ENCODE measurements at regions not wholly inside any gene's neighbourhood (a gene's known extent, or its start where the extent isn't known, plus 50 kb on each side); places are given as distances from the start of the nearest gene placed in this dataset.

DNA sequence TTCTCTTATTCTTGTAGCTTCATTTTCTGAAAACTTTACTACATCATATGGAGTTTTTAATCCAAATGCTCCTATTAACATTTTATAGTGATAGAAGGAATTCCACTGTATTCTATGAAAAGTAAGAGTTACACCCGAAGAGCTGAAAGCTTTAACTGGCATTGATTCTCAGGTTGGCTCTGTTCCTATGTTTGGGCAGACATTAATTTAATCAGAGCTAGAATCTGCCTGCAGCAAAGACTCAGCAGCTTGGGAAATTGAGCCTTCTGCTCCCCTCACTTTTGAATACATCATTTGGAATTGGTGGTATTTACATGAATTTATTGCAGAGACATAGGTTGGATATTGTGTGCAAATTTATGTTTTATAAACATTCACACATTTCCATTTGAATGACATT, 1494.7 kb downstream of the CDH8 start (continued):
- TF ChIP-seq, protein P1, sequence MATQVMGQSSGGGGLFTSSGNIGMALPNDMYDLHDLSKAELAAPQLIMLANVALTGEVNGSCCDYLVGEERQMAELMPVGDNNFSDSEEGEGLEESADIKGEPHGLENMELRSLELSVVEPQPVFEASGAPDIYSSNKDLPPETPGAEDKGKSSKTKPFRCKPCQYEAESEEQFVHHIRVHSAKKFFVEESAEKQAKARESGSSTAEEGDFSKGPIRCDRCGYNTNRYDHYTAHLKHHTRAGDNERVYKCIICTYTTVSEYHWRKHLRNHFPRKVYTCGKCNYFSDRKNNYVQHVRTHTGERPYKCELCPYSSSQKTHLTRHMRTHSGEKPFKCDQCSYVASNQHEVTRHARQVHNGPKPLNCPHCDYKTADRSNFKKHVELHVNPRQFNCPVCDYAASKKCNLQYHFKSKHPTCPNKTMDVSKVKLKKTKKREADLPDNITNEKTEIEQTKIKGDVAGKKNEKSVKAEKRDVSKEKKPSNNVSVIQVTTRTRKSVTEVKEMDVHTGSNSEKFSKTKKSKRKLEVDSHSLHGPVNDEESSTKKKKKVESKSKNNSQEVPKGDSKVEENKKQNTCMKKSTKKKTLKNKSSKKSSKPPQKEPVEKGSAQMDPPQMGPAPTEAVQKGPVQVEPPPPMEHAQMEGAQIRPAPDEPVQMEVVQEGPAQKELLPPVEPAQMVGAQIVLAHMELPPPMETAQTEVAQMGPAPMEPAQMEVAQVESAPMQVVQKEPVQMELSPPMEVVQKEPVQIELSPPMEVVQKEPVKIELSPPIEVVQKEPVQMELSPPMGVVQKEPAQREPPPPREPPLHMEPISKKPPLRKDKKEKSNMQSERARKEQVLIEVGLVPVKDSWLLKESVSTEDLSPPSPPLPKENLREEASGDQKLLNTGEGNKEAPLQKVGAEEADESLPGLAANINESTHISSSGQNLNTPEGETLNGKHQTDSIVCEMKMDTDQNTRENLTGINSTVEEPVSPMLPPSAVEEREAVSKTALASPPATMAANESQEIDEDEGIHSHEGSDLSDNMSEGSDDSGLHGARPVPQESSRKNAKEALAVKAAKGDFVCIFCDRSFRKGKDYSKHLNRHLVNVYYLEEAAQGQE (IDR thresholded peaks at IDR 0.05; ENCODE audit: low read depth, low read length): no peak
- TF ChIP-seq GABPA (IDR thresholded peaks at IDR 0.05; ENCODE audit: low read depth): no peak
- TF ChIP-seq TAF1 (IDR thresholded peaks at IDR 0.05; ENCODE audit: borderline replicate concordance, low read depth, low read length): no peak
- no peak for TF ChIP-seq GATA2 (CRISPR knock-in tag; IDR thresholded peaks at IDR 0.05)
- no peak for TF ChIP-seq NRF1 (IDR thresholded peaks at IDR 0.05; ENCODE audit: low read depth, low read length)
- TF ChIP-seq TCF12 (IDR thresholded peaks at IDR 0.05): no peak
- no peak for TF ChIP-seq SIN3A (IDR thresholded peaks at IDR 0.05; ENCODE audit: borderline replicate concordance, low read depth, low read length)
- no peak for TF ChIP-seq RAD21 (IDR thresholded peaks at IDR 0.05; ENCODE audit: low read length)
- TF ChIP-seq, protein P2, sequence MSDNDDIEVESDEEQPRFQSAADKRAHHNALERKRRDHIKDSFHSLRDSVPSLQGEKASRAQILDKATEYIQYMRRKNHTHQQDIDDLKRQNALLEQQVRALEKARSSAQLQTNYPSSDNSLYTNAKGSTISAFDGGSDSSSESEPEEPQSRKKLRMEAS (IDR thresholded peaks at IDR 0.05; ENCODE audit: low read depth): no peak
- TF ChIP-seq TEAD4 (IDR thresholded peaks at IDR 0.05; ENCODE audit: borderline replicate concordance, insufficient read depth): no peak
- TF ChIP-seq, protein P3, sequence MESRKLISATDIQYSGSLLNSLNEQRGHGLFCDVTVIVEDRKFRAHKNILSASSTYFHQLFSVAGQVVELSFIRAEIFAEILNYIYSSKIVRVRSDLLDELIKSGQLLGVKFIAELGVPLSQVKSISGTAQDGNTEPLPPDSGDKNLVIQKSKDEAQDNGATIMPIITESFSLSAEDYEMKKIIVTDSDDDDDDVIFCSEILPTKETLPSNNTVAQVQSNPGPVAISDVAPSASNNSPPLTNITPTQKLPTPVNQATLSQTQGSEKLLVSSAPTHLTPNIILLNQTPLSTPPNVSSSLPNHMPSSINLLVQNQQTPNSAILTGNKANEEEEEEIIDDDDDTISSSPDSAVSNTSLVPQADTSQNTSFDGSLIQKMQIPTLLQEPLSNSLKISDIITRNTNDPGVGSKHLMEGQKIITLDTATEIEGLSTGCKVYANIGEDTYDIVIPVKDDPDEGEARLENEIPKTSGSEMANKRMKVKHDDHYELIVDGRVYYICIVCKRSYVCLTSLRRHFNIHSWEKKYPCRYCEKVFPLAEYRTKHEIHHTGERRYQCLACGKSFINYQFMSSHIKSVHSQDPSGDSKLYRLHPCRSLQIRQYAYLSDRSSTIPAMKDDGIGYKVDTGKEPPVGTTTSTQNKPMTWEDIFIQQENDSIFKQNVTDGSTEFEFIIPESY (IDR thresholded peaks at IDR 0.05; ENCODE audit: borderline replicate concordance, low read depth): no peak

GRCh38 chr16:60510941-60511340, 1525.3 kb downstream of the CDH8 start:
- H3K4me1 ChIP-seq (ENCODE audit: control insufficient read depth in 1 of 2, insufficient read depth in 2 of 2, low read depth in 1 of 2, low read length in 1 of 2): no peaks in the 10 kb centered on the region
- no peaks in the 10 kb centered on the region for H3K9me3 ChIP-seq
- DNase-seq: no peak
- H3F3A ChIP-seq (replicated peaks; ENCODE audit: insufficient read depth): no peaks in the 10 kb centered on the region
- no peak overlapping the region for H3K27ac ChIP-seq (ENCODE audit: low read depth in 2 of 2, low read length in 1 of 2)
- H3K27me3 ChIP-seq (ENCODE audit: insufficient read depth): no peaks in the 10 kb centered on the region
- H3K9me2 ChIP-seq: no peaks in the 10 kb centered on the region
- WGBS (ENCODE audit: low lambda C conversion rate): 33% methylated on average over 3 of the region's 3 CpGs
- no peaks in the 10 kb centered on the region for H3K79me2 ChIP-seq (ENCODE audit: insufficient read depth)
- no peaks in the 10 kb centered on the region for H4K20me1 ChIP-seq (ENCODE audit: insufficient read depth)
- H2AFZ ChIP-seq (ENCODE audit: low read depth): no peak overlapping the region
- ChIA-PET POLR2A (no interaction called here), CTCF (no interaction called here)
- no peaks in the 10 kb centered on the region for H3K36me3 ChIP-seq (replicated peaks in 1 of 2; ENCODE audit: control insufficient read depth in 1 of 2, insufficient read depth in 2 of 2, low read length in 1 of 2)
- H3K9ac ChIP-seq: no peak overlapping the region
- no peak overlapping the region for H3K4me3 ChIP-seq (ENCODE audit: low read depth in 2 of 2, low read length in 1 of 2)
- TF ChIP-seq PBX3 (IDR thresholded peaks at IDR 0.05) (no peak), RXRA (IDR thresholded peaks at IDR 0.05; ENCODE audit: borderline replicate concordance, low read depth) (no peak), MXI1 (IDR thresholded peaks at IDR 0.05; ENCODE audit: low read depth, low read length) (no peak), GABPA (IDR thresholded peaks at IDR 0.05; ENCODE audit: low read depth) (no peak), CHD2 (IDR thresholded peaks at IDR 0.05; ENCODE audit: low read length, partially characterized antibody) (no peak), RAD21 (IDR thresholded peaks at IDR 0.05; ENCODE audit: low read length) (no peak), NFIC (IDR thresholded peaks at IDR 0.05; ENCODE audit: borderline replicate concordance) (no peak), USF1 (IDR thresholded peaks at IDR 0.05; ENCODE audit: borderline replicate concordance, low read depth) (no peak), FOSL2 (IDR thresholded peaks at IDR 0.05; ENCODE audit: borderline replicate concordance, low read depth) (no peak), MEF2A (IDR thresholded peaks at IDR 0.05; ENCODE audit: borderline replicate concordance, low read depth) (no peak), FOXM1 (IDR thresholded peaks at IDR 0.05; ENCODE audit: low read depth) (no peak), GATA2 (CRISPR knock-in tag; IDR thresholded peaks at IDR 0.05) (no peak), SMC3 (IDR thresholded peaks at IDR 0.05; ENCODE audit: low read depth, low read length) (no peak), FOXJ3 (CRISPR knock-in tag; IDR thresholded peaks at IDR 0.05) (no peak), POLR2AphosphoS5 (IDR thresholded peaks at IDR 0.05; ENCODE audit: low read depth, low read length) (no peak), SIN3A (IDR thresholded peaks at IDR 0.05; ENCODE audit: borderline replicate concordance, low read depth, low read length) (no peak), EZH2phosphoT487 (IDR thresholded peaks at IDR 0.05; ENCODE audit: borderline replicate concordance, low read depth) (no peak), ELF1 (IDR thresholded peaks at IDR 0.05) (no peak)
- TF ChIP-seq, protein P4, sequence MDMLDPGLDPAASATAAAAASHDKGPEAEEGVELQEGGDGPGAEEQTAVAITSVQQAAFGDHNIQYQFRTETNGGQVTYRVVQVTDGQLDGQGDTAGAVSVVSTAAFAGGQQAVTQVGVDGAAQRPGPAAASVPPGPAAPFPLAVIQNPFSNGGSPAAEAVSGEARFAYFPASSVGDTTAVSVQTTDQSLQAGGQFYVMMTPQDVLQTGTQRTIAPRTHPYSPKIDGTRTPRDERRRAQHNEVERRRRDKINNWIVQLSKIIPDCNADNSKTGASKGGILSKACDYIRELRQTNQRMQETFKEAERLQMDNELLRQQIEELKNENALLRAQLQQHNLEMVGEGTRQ (IDR thresholded peaks at IDR 0.05; ENCODE audit: borderline replicate concordance, low read depth, low read length): no peak
- H3K4me2 ChIP-seq: no peak overlapping the region

Measured in SK-N-SH (cell line).